ENCODE measurements at regions not wholly inside any gene's neighbourhood (a gene's known extent, or its start where the extent isn't known, plus 50 kb on each side); places are given as distances from the start of the nearest gene placed in this dataset.
"Not testable (repeated sequence)": the region's sequence is repeated elsewhere in the genome, so short reads cannot be mapped to it uniquely, and the experiment has no call there.

- DNase-seq (ENCODE audit: low read depth in 4 of 4, low spot score in 3 of 4): no peak
These were observed 189.0 kb upstream of the NFIA start for GRCh38 chr1:60893136-60893930.

DNA sequence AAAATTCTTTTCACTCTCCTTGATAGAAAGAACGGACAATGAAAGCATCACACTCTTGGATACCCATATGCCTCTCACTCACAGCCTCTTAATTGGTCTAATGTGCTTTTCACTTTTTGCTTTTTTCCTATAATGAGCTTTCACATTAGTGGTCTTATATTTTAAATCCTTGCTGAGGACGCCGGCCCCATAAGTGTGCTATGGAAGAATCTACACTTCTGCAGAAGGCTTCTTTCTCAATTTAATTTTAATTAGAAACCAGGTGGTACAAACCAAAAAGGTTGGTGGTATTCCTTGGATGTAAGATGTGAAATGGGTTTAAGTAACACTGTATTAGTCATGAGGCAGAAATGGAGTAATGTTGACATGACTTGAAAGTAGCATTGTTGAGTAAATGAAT, 190.6 kb upstream of the NFIA start:
- DNase-seq (ENCODE audit: low read depth in 4 of 4, low spot score in 3 of 4): no peak

- no peak for DNase-seq (ENCODE audit: low read depth in 4 of 4, low spot score in 3 of 4)
These were observed 191.1 kb upstream of the NFIA start for GRCh38 chr1:60891281-60891680.

DNA sequence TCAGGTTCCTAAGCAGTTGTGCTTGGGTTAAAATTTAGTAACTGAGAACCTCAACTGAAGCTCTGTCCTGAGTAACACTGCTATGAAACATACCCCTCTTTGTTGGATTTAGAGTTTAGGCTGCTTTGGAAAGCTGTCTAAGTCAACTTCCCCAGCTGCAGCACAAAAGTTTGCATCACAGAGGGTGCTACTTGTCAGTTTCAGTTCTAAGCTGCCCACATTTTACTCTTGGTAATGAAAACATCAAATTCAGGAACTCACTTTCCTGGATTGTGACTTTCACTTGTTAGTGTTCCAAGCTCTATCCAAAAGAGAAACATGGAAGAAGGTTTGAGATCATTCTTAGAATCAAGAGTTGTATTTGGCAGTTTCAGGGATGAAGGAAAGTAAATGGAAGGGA, 191.7 kb upstream of the NFIA start:
- no peak for DNase-seq (ENCODE audit: low read depth in 4 of 4, low spot score in 3 of 4)

DNA sequence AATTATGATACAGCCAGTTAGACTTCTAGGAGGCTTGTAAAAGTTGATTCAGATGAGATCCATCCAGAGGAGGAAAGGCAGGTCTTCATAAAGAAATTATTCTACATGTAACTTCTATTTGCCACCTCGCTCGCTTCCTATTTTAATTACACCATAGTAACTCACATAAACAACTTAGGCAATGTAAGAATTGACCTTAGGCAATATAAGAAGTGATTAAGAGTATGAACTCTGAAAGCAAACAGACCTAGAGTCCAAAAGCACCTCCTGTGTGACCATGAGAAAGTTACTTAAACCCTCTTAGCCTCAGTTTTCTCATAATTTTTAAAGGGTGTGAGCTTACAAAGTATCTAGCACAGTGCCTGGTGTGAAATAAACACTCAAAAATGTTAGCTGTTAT, 192.7 kb upstream of the NFIA start:
- DNase-seq (ENCODE audit: low read depth in 4 of 4, low spot score in 3 of 4): no peak

DNA sequence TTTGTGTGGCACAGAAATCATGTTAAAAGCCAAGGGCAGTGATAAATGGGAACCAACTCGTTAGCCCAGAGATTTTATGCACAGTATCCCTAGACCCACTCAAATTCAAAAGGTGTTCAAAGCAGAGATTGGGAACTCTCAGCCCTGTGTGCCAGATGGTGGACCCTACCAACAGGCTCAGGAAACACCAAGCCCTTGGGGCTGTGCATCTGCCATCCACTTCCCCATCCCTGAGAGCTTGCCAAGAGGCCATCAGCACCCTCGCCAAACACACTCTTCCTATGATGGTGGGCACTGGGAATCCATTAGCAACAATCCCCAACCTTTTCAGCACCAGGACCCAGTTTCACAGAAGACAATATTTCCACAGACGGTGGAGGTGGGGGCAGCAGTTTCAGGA, 194.2 kb upstream of the NFIA start:
- DNase-seq (ENCODE audit: low read depth in 4 of 4, low spot score in 3 of 4): no peak

- no peak for DNase-seq (ENCODE audit: low read depth in 4 of 4, low spot score in 3 of 4)
These were observed 195.5 kb upstream of the NFIA start for GRCh38 chr1:60886793-60887331.

DNA sequence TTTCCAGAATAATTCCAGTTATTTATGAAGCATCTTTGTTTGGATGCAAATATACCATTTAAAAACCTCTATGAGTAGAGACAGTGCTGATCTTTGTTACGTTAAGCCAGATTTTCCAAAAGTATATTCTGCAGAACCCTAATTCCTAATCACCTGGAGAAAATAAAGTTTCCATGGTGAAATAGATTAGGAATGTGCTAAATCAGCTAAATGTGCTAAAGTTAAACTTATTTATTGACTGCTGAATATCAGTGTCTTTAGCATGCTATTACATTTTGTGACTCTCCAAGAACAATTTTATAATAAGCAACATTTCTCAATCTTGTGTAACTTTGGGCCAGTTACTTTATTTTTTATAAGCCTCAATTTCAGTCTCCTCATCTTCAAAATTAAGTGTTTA, 196.3 kb upstream of the NFIA start:
- DNase-seq (ENCODE audit: low read depth in 4 of 4, low spot score in 3 of 4): no peak

GRCh38 chr1:60880202-60880601, 202.2 kb upstream of the NFIA start:
- no peak for DNase-seq (ENCODE audit: low read depth in 4 of 4, low spot score in 3 of 4)

DNA sequence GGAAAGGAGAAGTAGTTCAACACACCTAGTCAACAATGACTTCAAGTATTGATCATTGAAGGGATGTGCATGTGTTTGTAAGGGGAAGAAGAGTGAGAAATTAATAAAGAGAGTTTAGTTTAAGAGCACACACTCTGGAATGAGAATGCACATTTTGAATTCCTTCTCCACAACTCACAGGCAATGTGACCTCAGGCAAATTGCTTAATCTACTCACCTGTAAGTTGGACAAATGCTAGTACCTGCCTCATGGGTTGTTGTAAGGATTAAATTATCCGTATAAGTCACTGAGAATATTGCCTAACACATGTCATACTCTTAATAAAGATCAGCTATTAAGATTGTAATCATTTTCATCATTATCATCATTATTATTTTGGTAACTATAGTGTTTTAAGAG, 204.0 kb upstream of the NFIA start:
- no peak for DNase-seq (ENCODE audit: low read depth in 4 of 4, low spot score in 3 of 4)

DNA sequence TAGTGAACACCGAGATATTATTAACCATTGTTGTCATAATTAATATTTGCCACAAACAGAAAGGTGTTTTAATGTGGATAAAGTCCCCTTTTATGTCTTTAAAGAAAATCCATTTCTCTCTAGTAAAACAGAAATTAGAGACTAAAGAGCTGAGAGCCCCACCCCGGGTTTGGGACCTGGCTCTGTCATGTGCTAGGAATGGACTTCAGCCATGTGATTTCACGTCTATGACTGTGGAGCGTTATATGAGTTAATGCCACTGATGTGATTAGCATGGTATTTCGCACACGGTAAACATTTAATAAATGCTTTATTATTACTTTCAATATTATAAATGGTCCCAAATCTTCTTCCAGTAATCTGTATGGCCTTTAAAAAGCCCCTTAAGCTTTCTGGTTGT, 205.0 kb upstream of the NFIA start:
- no peak for DNase-seq (ENCODE audit: low read depth in 4 of 4, low spot score in 3 of 4)

GRCh38 chr1:60876952-60877351, 205.4 kb upstream of the NFIA start:
- DNase-seq (ENCODE audit: low read depth in 4 of 4, low spot score in 3 of 4): no peak

DNA sequence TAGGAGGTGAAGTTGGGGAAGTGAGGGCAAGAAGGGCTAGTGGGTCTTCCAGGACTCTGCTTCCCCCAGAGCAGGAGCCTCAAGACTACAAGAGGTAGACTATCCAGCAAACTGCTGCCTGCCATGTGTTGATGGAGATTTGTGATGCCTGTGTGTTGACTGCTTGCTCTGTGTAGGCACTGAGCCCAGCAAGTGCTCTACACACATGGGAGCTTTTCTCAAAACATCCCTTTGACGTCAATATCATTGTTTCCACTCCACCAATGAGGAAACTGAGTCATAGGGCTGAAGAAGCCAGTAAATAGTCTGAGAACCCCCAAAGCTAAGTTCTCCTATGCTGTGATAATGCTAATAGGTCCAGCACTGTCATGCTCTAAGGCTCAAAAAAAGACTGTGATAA, 207.2 kb upstream of the NFIA start:
- no peak for DNase-seq (ENCODE audit: low read depth in 4 of 4, low spot score in 3 of 4)

DNA sequence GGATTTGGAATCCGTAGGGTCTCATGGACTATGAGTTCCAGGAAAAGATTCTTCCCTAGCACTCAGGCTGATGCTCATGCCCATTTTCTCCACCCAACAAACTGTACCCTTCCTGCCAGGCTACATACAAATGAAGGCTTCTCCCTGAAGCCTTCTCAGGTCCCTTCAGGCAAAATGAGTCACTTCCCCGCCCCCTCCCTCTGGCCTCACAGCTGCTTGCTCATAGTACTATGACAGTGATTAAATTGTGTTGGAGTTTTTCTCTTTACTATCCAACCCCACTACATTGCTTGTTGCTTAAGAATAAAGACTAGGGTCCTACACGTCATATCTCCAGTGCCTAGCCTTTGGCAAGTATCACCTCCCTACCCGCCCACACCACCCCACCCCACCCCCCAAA, 207.6 kb upstream of the NFIA start:
- DNase-seq (ENCODE audit: low read depth in 4 of 4, low spot score in 3 of 4): no peak

DNA sequence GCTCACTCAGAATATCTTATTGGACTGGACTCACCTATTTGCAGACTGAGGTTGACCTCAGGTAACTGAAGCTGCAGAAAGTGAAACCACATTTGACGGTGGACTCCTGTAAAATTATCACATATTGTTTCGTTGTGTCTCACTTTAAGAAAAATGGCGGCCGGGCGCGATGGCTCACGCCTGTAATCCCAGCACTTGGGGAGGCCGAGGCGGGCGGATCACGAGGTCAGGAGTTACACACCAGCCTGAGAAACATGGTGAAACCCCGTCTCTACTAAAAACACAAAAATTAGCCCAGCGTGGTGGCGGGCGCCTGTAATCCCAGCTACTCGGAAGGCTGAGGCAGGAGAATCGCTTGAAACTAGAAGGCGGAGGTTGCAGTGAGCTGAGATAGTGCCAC, 209.0 kb upstream of the NFIA start:
- not testable (repeated sequence) for DNase-seq (ENCODE audit: low read depth in 4 of 4, low spot score in 3 of 4)

- DNase-seq (ENCODE audit: low read depth in 4 of 4, low spot score in 3 of 4): no peak
These were observed 209.8 kb upstream of the NFIA start for GRCh38 chr1:60872426-60873054.

DNA sequence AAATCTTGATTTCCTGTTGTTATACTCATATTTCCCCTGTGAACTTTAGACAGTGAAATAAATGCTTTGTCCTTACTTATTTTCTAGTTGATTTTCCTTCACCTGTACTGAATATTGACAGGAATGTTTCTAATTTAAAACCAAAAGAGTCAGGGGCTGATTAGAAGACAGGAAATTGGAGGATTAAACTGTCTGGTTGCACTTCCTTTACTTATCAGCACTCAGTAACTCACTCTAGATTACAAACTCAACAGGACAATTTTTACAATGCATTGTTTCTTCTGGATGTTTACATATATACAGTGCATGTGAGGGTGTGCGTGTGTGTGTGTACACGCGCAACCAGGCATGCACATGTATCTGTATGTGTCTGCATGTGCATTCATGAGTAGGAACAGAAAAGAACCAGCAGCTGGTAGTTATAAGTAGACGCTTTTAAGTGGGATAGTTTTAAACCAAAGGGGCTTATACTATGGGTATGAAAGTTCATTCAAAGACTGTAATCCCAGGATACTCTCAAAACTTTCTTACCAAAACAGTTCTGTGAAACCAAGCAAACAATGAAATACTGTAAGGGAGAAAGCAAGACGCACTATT, 212.0 kb upstream of the NFIA start:
- DNase-seq (ENCODE audit: low read depth in 4 of 4, low spot score in 3 of 4): no peak

- no peak for DNase-seq (ENCODE audit: low read depth in 4 of 4, low spot score in 3 of 4)
These were observed 213.3 kb upstream of the NFIA start for GRCh38 chr1:60868901-60869663.

DNA sequence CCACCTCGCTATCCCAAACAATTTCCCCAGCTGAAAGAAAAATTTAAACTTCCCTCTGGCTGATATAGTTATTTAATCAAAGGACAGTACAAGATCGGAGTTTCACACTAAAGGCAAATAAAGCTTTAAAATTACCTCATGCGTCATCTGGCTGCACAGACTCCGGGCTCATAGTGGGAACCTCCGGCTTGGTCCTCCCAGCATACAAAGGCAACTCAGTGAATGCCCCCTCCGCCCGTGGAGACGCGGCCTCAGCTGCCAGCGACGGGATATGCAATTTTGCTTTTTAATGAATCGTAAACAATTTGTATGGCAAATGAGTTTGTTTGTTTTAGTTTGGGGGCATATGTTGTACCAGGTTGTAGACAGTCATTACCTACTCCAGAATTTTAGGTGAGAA, 214.6 kb upstream of the NFIA start:
- DNase-seq (ENCODE audit: low read depth in 4 of 4, low spot score in 3 of 4): no peak

DNA sequence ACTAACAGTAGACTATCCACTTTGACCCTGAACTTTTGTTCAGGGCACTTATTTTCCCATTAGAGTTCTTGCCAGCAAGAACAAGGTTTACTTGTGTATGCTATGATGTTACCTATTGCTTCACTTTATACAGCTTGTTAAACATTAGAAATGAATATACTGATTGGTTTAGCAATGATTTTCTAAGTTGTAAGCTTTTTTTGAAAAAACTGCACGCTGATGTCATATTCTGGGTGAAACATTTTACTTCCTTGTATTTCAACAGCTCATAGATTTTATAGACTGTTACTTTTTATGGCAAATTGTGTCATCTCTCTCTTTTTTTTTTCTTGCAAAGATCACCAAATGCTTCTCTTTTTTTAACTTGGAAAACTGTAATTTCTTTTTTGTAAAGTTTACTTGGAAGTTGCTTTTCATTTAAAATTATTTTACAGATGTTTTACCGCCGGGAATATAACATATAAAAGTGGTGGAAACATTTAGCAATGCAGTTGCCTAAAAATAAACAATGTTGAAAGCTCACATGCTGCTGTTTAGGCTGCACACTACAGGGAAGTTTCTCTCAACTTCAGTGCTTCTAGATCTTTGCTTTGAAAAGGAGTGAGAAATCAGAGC, 215.3 kb upstream of the NFIA start:
- DNase-seq (ENCODE audit: low read depth in 4 of 4, low spot score in 3 of 4): no peak

All from left renal pelvis (tissue), 4 donors.